OCI-LY3 (cell line): ENCODE measurements at regions not wholly inside any gene's neighbourhood (a gene's known extent, or its start where the extent isn't known, plus 50 kb on each side); places are given as distances from the start of the nearest gene placed in this dataset.

Source experiments
- H2AFZ ChIP-seq: fragments of 200-600, 300-600 bp; shearing (Covaris generic); 2 replicates; pipeline ENCODE4 v1.6.0; 2014; ENCODE audit warnings: antibody characterized with exemption, low read depth, low read length
- H3K27ac ChIP-seq: fragments of 200-600, 300-600 bp; sonication (generic); 2 replicates; pipeline ENCODE4 v1.5.1; 2014; ENCODE audit warnings: mild to moderate bottlenecking, low read length, moderate library complexity, mixed read lengths
- H3K27me3 ChIP-seq: fragments of 200-600, 300-600 bp; sonication (generic); 2 replicates; pipeline ENCODE4 v1.6.1; 2014; ENCODE audit warnings: low read depth, low read length, mixed read lengths
- H3K36me3 ChIP-seq: fragments of 200-600, 300-600 bp; sonication (generic); replicated peaks from 2 replicates; pipeline ENCODE3; 2014; ENCODE audit warnings: low read depth, low read length, mixed read lengths
- H3K4me1 ChIP-seq: fragments of 300-600, 200-600 bp; sonication (generic); 2 replicates; pipeline ENCODE4 v1.6.1; 2014; ENCODE audit warnings: low read length, mixed read lengths
- H3K4me2 ChIP-seq: fragments of 200-600, 300-600 bp; sonication (generic); 2 replicates; pipeline ENCODE4 v1.6.1; 2014; ENCODE audit warnings: low read length, mixed read lengths
- H3K4me3 ChIP-seq: fragments of 300-600, 200-600 bp; sonication (generic); 2 replicates; pipeline ENCODE4 v1.5.1; 2014; ENCODE audit warnings: antibody characterized with exemption, mild to moderate bottlenecking, low read length, moderate library complexity
- H3K79me2 ChIP-seq: fragments of 300-600, 200-600 bp; shearing (Covaris generic); 2 replicates; pipeline ENCODE4 v1.6.1; 2014; ENCODE audit warnings: mild to moderate bottlenecking, low read length, mixed read lengths
- H3K9ac ChIP-seq: fragments of 300-600, 200-600 bp; shearing (Covaris generic); 2 replicates; pipeline ENCODE4 v1.6.0; 2014; ENCODE audit warnings: mild to moderate bottlenecking, low read length, moderate library complexity
- H3K9me3 ChIP-seq: fragments of 200-600, 300-600 bp; shearing (Covaris generic); 2 replicates; pipeline ENCODE4 v1.6.1; 2014; ENCODE audit warnings: low read length, mixed read lengths; ENCODE audit not compliant: insufficient read depth
- H4K20me1 ChIP-seq: fragments of 200-600, 300-600 bp; sonication (generic); 2 replicates; pipeline ENCODE4 v1.6.1; 2016; ENCODE audit warnings: low read length, mixed read lengths; ENCODE audit not compliant: insufficient read depth
- EZH2phosphoT487 ChIP-seq: fragments of 200-600 bp; shearing (Covaris generic); IDR thresholded peaks from 2 replicates; pipeline ENCODE4 v1.6.1; 2018; ENCODE audit warnings: antibody characterized with exemption, mixed run types, low read depth
- TF ChIP-seq, protein P1 (sequence below): fragments of 200-600, 300-600 bp; sonication (generic); IDR thresholded peaks from 2 replicates; pipeline ENCODE4 v1.5.1; 2014; ENCODE audit warnings: antibody characterized with exemption, low read length, low read depth

DNA sequence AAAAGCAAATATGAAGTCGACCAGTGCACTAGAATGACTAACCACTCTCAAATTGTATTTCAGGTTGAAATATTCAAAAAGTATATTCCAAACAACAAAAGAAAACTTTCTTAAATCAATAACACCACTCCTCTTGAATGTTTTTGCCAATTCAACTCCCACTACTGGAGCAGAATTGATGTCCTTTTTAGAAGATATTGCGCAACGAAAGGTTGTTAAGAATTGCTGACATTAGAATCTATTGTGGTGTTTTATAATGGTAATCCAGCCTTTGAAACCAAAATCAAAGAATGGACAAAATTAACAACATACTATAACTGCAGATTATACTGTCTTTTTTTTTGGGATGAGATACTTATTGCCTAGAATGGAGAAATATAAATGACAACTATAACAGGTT, 331.3 kb downstream of the GRXCR1 start:
- no peaks in the 10 kb centered on the region for H4K20me1 ChIP-seq
- no peaks in the 10 kb centered on the region for H3K27me3 ChIP-seq
- no peaks in the 10 kb centered on the region for H3K79me2 ChIP-seq
- TF ChIP-seq EZH2phosphoT487 = no peak
- TF ChIP-seq, protein P1, sequence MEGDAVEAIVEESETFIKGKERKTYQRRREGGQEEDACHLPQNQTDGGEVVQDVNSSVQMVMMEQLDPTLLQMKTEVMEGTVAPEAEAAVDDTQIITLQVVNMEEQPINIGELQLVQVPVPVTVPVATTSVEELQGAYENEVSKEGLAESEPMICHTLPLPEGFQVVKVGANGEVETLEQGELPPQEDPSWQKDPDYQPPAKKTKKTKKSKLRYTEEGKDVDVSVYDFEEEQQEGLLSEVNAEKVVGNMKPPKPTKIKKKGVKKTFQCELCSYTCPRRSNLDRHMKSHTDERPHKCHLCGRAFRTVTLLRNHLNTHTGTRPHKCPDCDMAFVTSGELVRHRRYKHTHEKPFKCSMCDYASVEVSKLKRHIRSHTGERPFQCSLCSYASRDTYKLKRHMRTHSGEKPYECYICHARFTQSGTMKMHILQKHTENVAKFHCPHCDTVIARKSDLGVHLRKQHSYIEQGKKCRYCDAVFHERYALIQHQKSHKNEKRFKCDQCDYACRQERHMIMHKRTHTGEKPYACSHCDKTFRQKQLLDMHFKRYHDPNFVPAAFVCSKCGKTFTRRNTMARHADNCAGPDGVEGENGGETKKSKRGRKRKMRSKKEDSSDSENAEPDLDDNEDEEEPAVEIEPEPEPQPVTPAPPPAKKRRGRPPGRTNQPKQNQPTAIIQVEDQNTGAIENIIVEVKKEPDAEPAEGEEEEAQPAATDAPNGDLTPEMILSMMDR = no peak
- H3K4me1 ChIP-seq = no peaks in the 10 kb centered on the region
- no peaks in the 10 kb centered on the region for H3K36me3 ChIP-seq
- H3K27ac ChIP-seq = no peak overlapping the region
- no peak overlapping the region for H3K4me2 ChIP-seq
- H3K9me3 ChIP-seq = no peaks in the 10 kb centered on the region
- H3K9ac ChIP-seq = no peak overlapping the region
- no peak overlapping the region for H3K4me3 ChIP-seq
- H2AFZ ChIP-seq = no peak overlapping the region

DNA sequence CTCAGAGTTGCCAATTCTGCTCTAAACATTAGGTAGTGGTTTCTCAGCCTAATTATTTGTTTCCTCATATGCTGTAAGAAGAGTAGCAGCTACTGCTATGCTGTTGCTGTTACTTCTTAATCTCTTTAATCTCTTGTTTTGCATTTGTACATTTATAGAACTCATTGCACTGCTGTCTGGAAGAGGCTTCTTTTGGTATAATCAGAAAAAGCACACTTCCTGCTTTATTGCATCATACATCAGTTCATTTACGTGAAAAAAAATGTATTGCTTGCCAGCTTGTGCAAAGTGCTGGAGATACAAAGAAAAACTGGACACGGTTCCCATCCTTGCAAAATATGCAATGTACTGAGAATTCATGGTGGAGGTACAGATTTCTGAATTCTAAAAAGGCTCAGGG, 332.0 kb downstream of the GRXCR1 start:
- no peaks in the 10 kb centered on the region for H3K36me3 ChIP-seq
- H3K4me2 ChIP-seq = no peak overlapping the region
- no peaks in the 10 kb centered on the region for H3K9me3 ChIP-seq
- no peak overlapping the region for H3K27ac ChIP-seq
- H3K4me1 ChIP-seq = no peaks in the 10 kb centered on the region
- TF ChIP-seq EZH2phosphoT487 = no peak
- TF ChIP-seq, protein P1 = no peak
- no peaks in the 10 kb centered on the region for H3K79me2 ChIP-seq
- H2AFZ ChIP-seq = no peak overlapping the region
- no peaks in the 10 kb centered on the region for H3K27me3 ChIP-seq
- no peak overlapping the region for H3K4me3 ChIP-seq
- no peak overlapping the region for H3K9ac ChIP-seq
- no peaks in the 10 kb centered on the region for H4K20me1 ChIP-seq

DNA sequence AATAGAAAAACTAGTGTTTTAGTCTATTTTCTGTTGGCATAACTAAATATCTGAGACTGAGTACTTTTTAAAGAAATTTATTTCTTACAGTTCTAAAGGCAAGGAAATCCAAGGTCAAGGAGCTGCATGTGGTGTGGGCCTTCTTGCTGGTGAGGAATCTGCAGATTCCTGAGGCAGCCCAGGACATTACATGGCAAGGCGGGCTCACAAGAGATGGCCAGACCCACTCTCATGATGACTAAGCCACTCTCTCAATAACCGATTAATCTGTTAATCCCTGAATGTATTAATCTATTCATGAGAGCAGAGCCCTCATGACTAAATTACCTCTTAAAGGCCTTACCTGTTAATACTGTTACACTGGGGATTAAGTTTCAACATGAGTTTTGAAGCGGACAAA, 340.8 kb downstream of the GRXCR1 start:
- H3K27ac ChIP-seq = no peak overlapping the region
- no peak overlapping the region for H3K4me3 ChIP-seq
- H3K9ac ChIP-seq = no peak overlapping the region
- H4K20me1 ChIP-seq = no peaks in the 10 kb centered on the region
- no peaks in the 10 kb centered on the region for H3K79me2 ChIP-seq
- H3K4me2 ChIP-seq = no peak overlapping the region
- no peak overlapping the region for H2AFZ ChIP-seq
- H3K36me3 ChIP-seq = no peaks in the 10 kb centered on the region
- H3K9me3 ChIP-seq = no peaks in the 10 kb centered on the region
- TF ChIP-seq, protein P1 = no peak
- TF ChIP-seq EZH2phosphoT487 = no peak
- no peaks in the 10 kb centered on the region for H3K27me3 ChIP-seq
- H3K4me1 ChIP-seq = no peaks in the 10 kb centered on the region

DNA sequence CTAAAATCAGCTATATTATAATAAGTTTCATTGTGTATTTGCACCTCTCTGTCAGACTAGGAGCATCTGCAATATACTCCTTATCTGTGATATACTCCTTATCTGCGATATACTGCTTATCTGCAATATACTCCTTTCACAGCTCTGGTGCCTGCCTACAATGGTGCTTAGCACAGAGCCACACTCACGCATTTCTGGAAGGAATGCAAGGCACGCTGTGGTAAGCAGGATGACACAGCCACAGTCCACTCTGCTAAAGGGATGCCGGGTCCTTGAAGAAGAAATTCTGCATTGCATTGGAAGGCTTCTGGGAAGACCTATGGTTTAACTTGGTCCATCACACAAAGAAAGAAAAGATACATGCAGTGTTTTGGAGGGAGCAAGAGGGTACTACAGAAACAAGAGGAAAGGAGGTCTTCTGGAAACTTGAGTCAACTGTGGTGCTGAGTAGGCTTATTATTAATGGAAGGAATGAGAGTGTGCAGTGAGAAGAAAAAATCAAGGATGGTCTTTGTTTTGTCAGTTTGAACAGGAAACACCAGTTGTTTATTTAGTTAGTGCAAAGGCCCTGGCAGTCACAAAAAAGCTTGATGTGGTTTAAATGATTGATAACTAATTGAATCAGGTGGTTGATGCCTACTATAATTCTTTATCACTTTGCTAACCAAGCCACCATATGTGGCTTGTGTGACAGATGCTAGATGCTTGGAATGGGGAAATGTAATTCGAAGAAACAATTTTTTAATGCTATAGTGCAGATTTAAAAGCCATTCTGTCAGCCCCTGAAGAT, 342.3 kb downstream of the GRXCR1 start:
- TF ChIP-seq, protein P1 = no peak
- TF ChIP-seq EZH2phosphoT487 = no peak
- H3K79me2 ChIP-seq = no peaks in the 10 kb centered on the region
- H3K9ac ChIP-seq = no peak overlapping the region
- no peak overlapping the region for H3K4me3 ChIP-seq
- H2AFZ ChIP-seq = no peak overlapping the region
- no peaks in the 10 kb centered on the region for H4K20me1 ChIP-seq
- H3K36me3 ChIP-seq = no peaks in the 10 kb centered on the region
- H3K4me1 ChIP-seq = no peaks in the 10 kb centered on the region
- H3K27ac ChIP-seq = no peak overlapping the region
- no peaks in the 10 kb centered on the region for H3K27me3 ChIP-seq
- H3K9me3 ChIP-seq = no peaks in the 10 kb centered on the region
- H3K4me2 ChIP-seq = no peak overlapping the region
